GM12878 (cell line): ENCODE measurements at regions not wholly inside any gene's neighbourhood (a gene's known extent, or its start where the extent isn't known, plus 50 kb on each side); places are given as distances from the start of the nearest gene placed in this dataset.

Source experiments
- ATAC-seq: fragments of 200-7000 bp; cut with Tn5 transposase; 3 replicates; pipeline ENCODE4 v1.9.1; 2020; ENCODE audit warnings: mild to moderate bottlenecking, moderate library complexity
- BruUV-seq: library from RNA; stranded (reverse); fragments of 400-500 nt; replicated peaks from 2 replicates; lab custom pipeline; 2021; lab: Mats Ljungman, UMichigan
- CTCF ChIA-PET: fragments of 300-600 bp; sonication (Branson Sonifier 250); formaldehyde crosslinking; extraction: SDS; loops from one replicate; lab custom pipeline; 2021; ENCODE audit warnings: inconsistent platforms; lab: Yijun Ruan, JAX
- POLR2A ChIA-PET: fragments of 350-600 bp; formaldehyde crosslinking; extraction: SDS; loops from one replicate; lab custom pipeline; 2021; ENCODE audit warnings: inconsistent platforms; lab: Charles Lee
- RAD21 ChIA-PET: fragments of 300-600 bp; sonication (Branson Sonifier 250); formaldehyde crosslinking; loops from one replicate; lab custom pipeline; 2023; ENCODE audit warnings: antibody characterized with exemption; ENCODE audit not compliant: unreplicated experiment; lab: Charles Lee
- SMC1A ChIA-PET: fragments of 300-600 bp; sonication (Branson Sonifier 250); formaldehyde crosslinking; loops from one replicate; lab custom pipeline; 2023; ENCODE audit not compliant: unreplicated experiment, uncharacterized antibody; lab: Charles Lee
- DNase-seq: peaks from one replicate; pipeline ENCODE4 v3.0.0-alpha.2; 2011; ENCODE audit warnings: low read depth, low spot score
- FAIRE-seq: peaks from 3 replicates; lab custom pipeline; 2011; peaks lifted over from hg19 to GRCh38; lab: Jason Lieb, UNC
- H2AFZ ChIP-seq: 2 replicates; pipeline ENCODE4 v1.6.0; 2011; ENCODE audit warnings: low read depth, low read length, control low read depth; ENCODE audit not compliant: control insufficient read depth
- H3K27ac ChIP-seq: 2 replicates; pipeline ENCODE4 v1.5.1; 2011; ENCODE audit warnings: control low read depth; ENCODE audit not compliant: control insufficient read depth, insufficient read depth
- H3K27me3 ChIP-seq, 2 experiments: replicated peaks in 1 of 2; 2 replicates each; pipeline versions ENCODE4 v1.6.0 to v1.6.1; 2011; ENCODE audit warnings: low read length in 1 of 2; ENCODE audit not compliant: control insufficient read depth in 2 of 2, insufficient read depth in 2 of 2
- H3K36me3 ChIP-seq, 2 experiments: 2 replicates each; pipeline ENCODE4 v1.5.1; 2011; ENCODE audit warnings: low read length in 1 of 2; ENCODE audit not compliant: control insufficient read depth in 2 of 2, insufficient read depth in 2 of 2
- H3K4me1 ChIP-seq: 2 replicates; pipeline ENCODE4 v1.6.1; 2011; ENCODE audit warnings: mild to moderate bottlenecking, low read length, moderate library complexity, mixed read lengths; ENCODE audit not compliant: control insufficient read depth, insufficient read depth
- H3K4me2 ChIP-seq: 2 replicates; pipeline ENCODE4 v1.6.0; 2011; ENCODE audit warnings: control low read depth; ENCODE audit not compliant: control insufficient read depth, insufficient read depth
- H3K4me3 ChIP-seq: fragments of 200-600 bp; sonication (generic); 2 replicates; pipeline ENCODE4 v1.5.1; 2016
- H3K79me2 ChIP-seq: 2 replicates; pipeline ENCODE4 v1.6.0; 2011; ENCODE audit warnings: low read length; ENCODE audit not compliant: control insufficient read depth, insufficient read depth
- H3K9ac ChIP-seq: 2 replicates; pipeline ENCODE4 v1.8.0; 2011; ENCODE audit warnings: low read length, control low read depth, mixed read lengths; ENCODE audit not compliant: control insufficient read depth, insufficient read depth
- H3K9me3 ChIP-seq: replicated peaks from 3 replicates; pipeline ENCODE4 v1.5.1; 2011; ENCODE audit warnings: mild to moderate bottlenecking, low read length; ENCODE audit not compliant: control insufficient read depth, insufficient read depth
- H4K20me1 ChIP-seq: 2 replicates; pipeline ENCODE4 v1.6.0; 2011; ENCODE audit not compliant: control insufficient read depth, insufficient read depth
- BHLHE40 ChIP-seq, 2 experiments: fragments of 450-650 bp in 1 of 2; IDR thresholded peaks; 2 replicates each; pipeline ENCODE4 v1.6.1; 2011 to 2017; ENCODE audit warnings: low read depth in 2 of 2, borderline replicate concordance in 1 of 2, improper control_type of control experiment in 1 of 2, low read length in 1 of 2, mild to moderate bottlenecking in 1 of 2
- CHD1 ChIP-seq: IDR thresholded peaks from 2 replicates; pipeline ENCODE4 v1.6.1; 2012; ENCODE audit warnings: low read depth, low read length, improper control_type of control experiment
- CREB1 ChIP-seq: IDR thresholded peaks from 2 replicates; pipeline ENCODE4 v1.6.1; 2012; ENCODE audit warnings: low read depth, mild to moderate bottlenecking, inconsistent platforms
- GABPA ChIP-seq: IDR thresholded peaks from 2 replicates; pipeline ENCODE4 v1.6.1; 2014; ENCODE audit warnings: antibody characterized with exemption, low read depth, mild to moderate bottlenecking, inconsistent platforms
- HCFC1 ChIP-seq: fragments of 150-350 bp; IDR thresholded peaks from 2 replicates; pipeline ENCODE4 v1.6.1; 2014; ENCODE audit warnings: low read length
- KLF5 ChIP-seq: fragments of 450-650 bp; IDR thresholded peaks from 2 replicates; pipeline ENCODE4 v1.6.1; 2014; ENCODE audit warnings: mild to moderate bottlenecking; ENCODE audit not compliant: partially characterized antibody
- NFIC ChIP-seq: IDR thresholded peaks from 2 replicates; pipeline ENCODE4 v1.6.1; 2012; ENCODE audit warnings: low read depth, mild to moderate bottlenecking, inconsistent platforms, low read length, moderate library complexity
- NFYB ChIP-seq: IDR thresholded peaks from 2 replicates; pipeline ENCODE4 v1.6.1; 2011; ENCODE audit warnings: low read depth, mild to moderate bottlenecking, low read length, improper control_type of control experiment, moderate library complexity; ENCODE audit not compliant: insufficient read depth
- SMC3 ChIP-seq: IDR thresholded peaks from 2 replicates; pipeline ENCODE4 v1.6.1; 2011; ENCODE audit warnings: low read length, improper control_type of control experiment, borderline replicate concordance
- SREBF1 ChIP-seq: IDR thresholded peaks from 2 replicates; pipeline ENCODE4 v1.6.1; 2012; ENCODE audit warnings: mild to moderate bottlenecking, low read length
- SRF ChIP-seq, 2 experiments: IDR thresholded peaks; 2 replicates each; pipeline ENCODE4 v1.6.1; 2011; ENCODE audit warnings: low read depth in 2 of 2, low read length in 2 of 2, mild to moderate bottlenecking in 1 of 2, moderate library complexity in 1 of 2
- TARDBP ChIP-seq: IDR thresholded peaks from 2 replicates; pipeline ENCODE4 v1.6.1; 2016; ENCODE audit warnings: borderline replicate concordance
- TCF3 ChIP-seq: IDR thresholded peaks from 2 replicates; pipeline ENCODE4 v1.6.1; 2012; ENCODE audit warnings: low read depth, mild to moderate bottlenecking, low read length, borderline replicate concordance; ENCODE audit not compliant: insufficient read depth
- ZNF217 ChIP-seq: fragments of 450-650 bp; IDR thresholded peaks from 2 replicates; pipeline ENCODE4 v1.6.1; 2017; ENCODE audit warnings: antibody characterized with exemption, mild to moderate bottlenecking
- WGBS: methylation state at CpG from one replicate; pipeline ENCODE4 v1.1.6; 2016; ENCODE audit warnings: low lambda C conversion rate; ENCODE audit not compliant: insufficient replicate concordance, insufficient coverage; ENCODE audit errors: missing lambda C conversion rate; 5-methylcytosine and 5-hydroxymethylcytosine counted together
- in situ Hi-C: fragments of 300-500 bp; cut with MboI; formaldehyde crosslinking; loops from 9 replicates; pipeline ENCODE4 v1.14.3; 2018; ENCODE audit warnings: mixed read lengths
- intact Hi-C: fragments of 100-400 bp; cut with micrococcal nuclease; formaldehyde crosslinking; loops from one replicate; pipeline ENCODE4 v1.14.2; 2022; ENCODE audit not compliant: unreplicated experiment
- TF ChIP-seq, protein P1 (sequence below): fragments of 450-650 bp; formaldehyde crosslinking; IDR thresholded peaks from 2 replicates; pipeline ENCODE4 v1.4.0; 2022; ENCODE audit warnings: mild to moderate bottlenecking, moderate library complexity
- TF ChIP-seq, protein P2 (sequence below): fragments of 450-650 bp; IDR thresholded peaks from 2 replicates; pipeline ENCODE4 v1.6.1; 2017; ENCODE audit warnings: mild to moderate bottlenecking
- TF ChIP-seq, protein P3 (sequence below), 3 experiments: IDR thresholded peaks in 2 of 3; conservative IDR thresholded peaks in 1 of 3; 2 replicates each; pipeline ENCODE4 v1.5.1; 2011; ENCODE audit warnings: low read depth in 3 of 3, low read length in 3 of 3, mild to moderate bottlenecking in 3 of 3, control low read depth in 2 of 3, moderate library complexity in 2 of 3, inconsistent platforms in 1 of 3, mixed read lengths in 1 of 3; ENCODE audit not compliant: control insufficient read depth in 2 of 3, insufficient read depth in 1 of 3; ENCODE audit errors: extremely low read depth in 1 of 3

DNA sequence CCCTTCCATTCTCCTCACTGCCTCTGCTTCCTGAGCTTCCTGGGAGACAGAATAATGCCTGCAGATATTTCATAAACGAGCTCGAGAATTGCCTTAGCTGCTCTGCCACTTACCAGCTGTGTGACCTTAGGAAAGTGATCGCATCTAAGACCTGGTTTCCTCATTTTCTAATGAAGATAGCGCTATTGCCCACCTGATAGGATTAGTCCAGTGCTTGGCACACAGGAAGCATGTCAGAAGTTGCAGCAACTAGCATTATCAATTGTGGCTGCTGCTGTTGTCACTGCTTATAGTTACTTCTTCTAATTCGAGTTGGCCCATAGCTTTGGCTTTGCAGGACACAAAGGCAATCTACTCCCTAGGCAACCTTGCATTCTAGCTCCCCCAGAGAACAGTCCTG, 305.5 kb upstream of the SGK1 start:
- WGBS, result 22% methylated on average over 5 of the region's 5 CpGs
- BruUV-seq, result no TSS peak
- DNase-seq, result no peak
- ChIA-PET POLR2A (interaction anchor here (0.6 kb wide), 1 partner anchor 375 kb away, joined by 9 read pairs; no protein-coding TSS in a partner anchor), RAD21 (interaction anchor here (0.6 to 1.0 kb wide), 2 partner anchors 13 to 199 kb away, joined by 3 to 4 read pairs; no protein-coding TSS in a partner anchor), SMC1A (interaction anchor here (0.7 to 2.0 kb wide), 4 partner anchors 15 to 35 kb away, joined by 3 to 5 read pairs (median 4); no protein-coding TSS in a partner anchor), CTCF (interaction anchor here (0.5 to 2.8 kb wide), 6 partner anchors 14 to 450 kb away, joined by 3 to 8 read pairs (median 4); no protein-coding TSS in a partner anchor)
- no peak overlapping the region for H3K27ac ChIP-seq
- H3K9ac ChIP-seq, result no peak overlapping the region
- in situ Hi-C loops, result no loop called here
- no peak for FAIRE-seq
- H3K4me2 ChIP-seq, result no peak overlapping the region
- H3K27me3 ChIP-seq, result peaks cover 2 to 3% of the 10 kb centered on the region in 2 experiments; a peak in 1 of 4 replicates
- H2AFZ ChIP-seq, result no peak overlapping the region
- H4K20me1 ChIP-seq, result no peaks in the 10 kb centered on the region
- H3K4me3 ChIP-seq, result no peak overlapping the region
- H3K79me2 ChIP-seq, result no peaks in the 10 kb centered on the region
- intact Hi-C loops, result no loop called here
- H3K36me3 ChIP-seq, result no peaks in the 10 kb centered on the region
- H3K4me1 ChIP-seq, result no peaks in the 10 kb centered on the region
- no peak for ATAC-seq
- H3K9me3 ChIP-seq, result no peaks in the 10 kb centered on the region
- TF ChIP-seq CHD1, result no peak
- TF ChIP-seq CREB1, result no peak
- no peak for TF ChIP-seq BHLHE40 (IDR thresholded peaks at IDR 0.05; ENCODE audit: borderline replicate concordance in 1 of 2, low read depth in 2 of 2, low read length in 1 of 2)
- TF ChIP-seq NFYB, result no peak
- no peak for TF ChIP-seq ZNF217
- no peak for TF ChIP-seq KLF5
- no peak for TF ChIP-seq HCFC1
- TF ChIP-seq, protein P1, sequence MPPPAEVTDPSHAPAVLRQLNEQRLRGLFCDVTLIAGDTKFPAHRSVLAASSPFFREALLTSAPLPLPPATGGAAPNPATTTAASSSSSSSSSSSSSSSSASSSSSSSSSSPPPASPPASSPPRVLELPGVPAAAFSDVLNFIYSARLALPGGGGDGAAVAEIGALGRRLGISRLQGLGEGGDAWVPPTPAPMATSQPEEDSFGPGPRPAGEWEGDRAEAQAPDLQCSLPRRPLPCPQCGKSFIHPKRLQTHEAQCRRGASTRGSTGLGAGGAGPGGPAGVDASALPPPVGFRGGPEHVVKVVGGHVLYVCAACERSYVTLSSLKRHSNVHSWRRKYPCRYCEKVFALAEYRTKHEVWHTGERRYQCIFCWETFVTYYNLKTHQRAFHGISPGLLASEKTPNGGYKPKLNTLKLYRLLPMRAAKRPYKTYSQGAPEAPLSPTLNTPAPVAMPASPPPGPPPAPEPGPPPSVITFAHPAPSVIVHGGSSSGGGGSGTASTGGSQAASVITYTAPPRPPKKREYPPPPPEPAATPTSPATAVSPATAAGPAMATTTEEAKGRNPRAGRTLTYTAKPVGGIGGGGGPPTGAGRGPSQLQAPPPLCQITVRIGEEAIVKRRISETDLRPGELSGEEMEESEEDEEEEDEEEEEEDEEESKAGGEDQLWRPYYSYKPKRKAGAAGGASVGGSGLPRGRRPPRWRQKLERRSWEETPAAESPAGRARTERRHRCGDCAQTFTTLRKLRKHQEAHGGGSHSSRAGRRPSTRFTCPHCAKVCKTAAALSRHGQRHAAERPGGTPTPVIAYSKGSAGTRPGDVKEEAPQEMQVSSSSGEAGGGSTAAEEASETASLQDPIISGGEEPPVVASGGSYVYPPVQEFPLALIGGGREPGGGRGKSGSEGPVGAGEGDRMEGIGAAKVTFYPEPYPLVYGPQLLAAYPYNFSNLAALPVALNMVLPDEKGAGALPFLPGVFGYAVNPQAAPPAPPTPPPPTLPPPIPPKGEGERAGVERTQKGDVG (CRISPR knock-in tag), result no peak
- TF ChIP-seq SMC3, result no peak
- TF ChIP-seq SREBF1, result no peak
- no peak for TF ChIP-seq GABPA
- TF ChIP-seq, protein P2, sequence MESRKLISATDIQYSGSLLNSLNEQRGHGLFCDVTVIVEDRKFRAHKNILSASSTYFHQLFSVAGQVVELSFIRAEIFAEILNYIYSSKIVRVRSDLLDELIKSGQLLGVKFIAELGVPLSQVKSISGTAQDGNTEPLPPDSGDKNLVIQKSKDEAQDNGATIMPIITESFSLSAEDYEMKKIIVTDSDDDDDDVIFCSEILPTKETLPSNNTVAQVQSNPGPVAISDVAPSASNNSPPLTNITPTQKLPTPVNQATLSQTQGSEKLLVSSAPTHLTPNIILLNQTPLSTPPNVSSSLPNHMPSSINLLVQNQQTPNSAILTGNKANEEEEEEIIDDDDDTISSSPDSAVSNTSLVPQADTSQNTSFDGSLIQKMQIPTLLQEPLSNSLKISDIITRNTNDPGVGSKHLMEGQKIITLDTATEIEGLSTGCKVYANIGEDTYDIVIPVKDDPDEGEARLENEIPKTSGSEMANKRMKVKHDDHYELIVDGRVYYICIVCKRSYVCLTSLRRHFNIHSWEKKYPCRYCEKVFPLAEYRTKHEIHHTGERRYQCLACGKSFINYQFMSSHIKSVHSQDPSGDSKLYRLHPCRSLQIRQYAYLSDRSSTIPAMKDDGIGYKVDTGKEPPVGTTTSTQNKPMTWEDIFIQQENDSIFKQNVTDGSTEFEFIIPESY, result no peak
- no peak for TF ChIP-seq NFIC
- TF ChIP-seq TCF3, result no peak
- TF ChIP-seq SRF (IDR thresholded peaks at IDR 0.05; ENCODE audit: low read depth in 2 of 2, low read length in 2 of 2), result no peak
- no peak for TF ChIP-seq TARDBP
- TF ChIP-seq, protein P3, sequence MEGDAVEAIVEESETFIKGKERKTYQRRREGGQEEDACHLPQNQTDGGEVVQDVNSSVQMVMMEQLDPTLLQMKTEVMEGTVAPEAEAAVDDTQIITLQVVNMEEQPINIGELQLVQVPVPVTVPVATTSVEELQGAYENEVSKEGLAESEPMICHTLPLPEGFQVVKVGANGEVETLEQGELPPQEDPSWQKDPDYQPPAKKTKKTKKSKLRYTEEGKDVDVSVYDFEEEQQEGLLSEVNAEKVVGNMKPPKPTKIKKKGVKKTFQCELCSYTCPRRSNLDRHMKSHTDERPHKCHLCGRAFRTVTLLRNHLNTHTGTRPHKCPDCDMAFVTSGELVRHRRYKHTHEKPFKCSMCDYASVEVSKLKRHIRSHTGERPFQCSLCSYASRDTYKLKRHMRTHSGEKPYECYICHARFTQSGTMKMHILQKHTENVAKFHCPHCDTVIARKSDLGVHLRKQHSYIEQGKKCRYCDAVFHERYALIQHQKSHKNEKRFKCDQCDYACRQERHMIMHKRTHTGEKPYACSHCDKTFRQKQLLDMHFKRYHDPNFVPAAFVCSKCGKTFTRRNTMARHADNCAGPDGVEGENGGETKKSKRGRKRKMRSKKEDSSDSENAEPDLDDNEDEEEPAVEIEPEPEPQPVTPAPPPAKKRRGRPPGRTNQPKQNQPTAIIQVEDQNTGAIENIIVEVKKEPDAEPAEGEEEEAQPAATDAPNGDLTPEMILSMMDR (IDR thresholded peaks at IDR 0.05 in 2 of 3, conservative IDR thresholded peaks at IDR 0.05 in 1 of 3; ENCODE audit: control insufficient read depth in 2 of 3, extremely low read depth in 1 of 3, insufficient read depth in 1 of 3, low read depth in 3 of 3, low read length in 3 of 3), result no peak
